Spleen (tissue), 7 donors: ENCODE measurements at regions not wholly inside any gene's neighbourhood (a gene's known extent, or its start where the extent isn't known, plus 50 kb on each side); places are given as distances from the start of the nearest gene placed in this dataset.

Experiments used
- CTCF ChIP-seq, 11 experiments: fragments of 200-600 bp in 7 of 11; fragments of 450-650 bp in 4 of 11; sonication (generic) in 4 of 11; IDR thresholded peaks in 8 of 11; conservative IDR thresholded peaks in 3 of 11; 1 replicate in 7 of 11; 2 replicates in 4 of 11; pipeline versions ENCODE4 v1.4.0 to v1.8.0; 2016 to 2021; ENCODE audit warnings: antibody characterized with exemption in 11 of 11, inconsistent platforms in 4 of 11, mild to moderate bottlenecking in 1 of 11
- POLR2A ChIP-seq, 3 donors: fragments of 450-650 bp; IDR thresholded peaks; one replicate each; pipeline ENCODE4 v1.5.1; 2017; ENCODE audit warnings: antibody characterized with exemption in 3 of 3, mild to moderate bottlenecking in 1 of 3
- donor health status: DM: no; HTN: no; CAD: no; lungs with moderate emphysema.
- donor health status: DM: no; HTN: no; CAD: no.
- donor health status: DM: no; HTN: no; CAD: no.

DNA sequence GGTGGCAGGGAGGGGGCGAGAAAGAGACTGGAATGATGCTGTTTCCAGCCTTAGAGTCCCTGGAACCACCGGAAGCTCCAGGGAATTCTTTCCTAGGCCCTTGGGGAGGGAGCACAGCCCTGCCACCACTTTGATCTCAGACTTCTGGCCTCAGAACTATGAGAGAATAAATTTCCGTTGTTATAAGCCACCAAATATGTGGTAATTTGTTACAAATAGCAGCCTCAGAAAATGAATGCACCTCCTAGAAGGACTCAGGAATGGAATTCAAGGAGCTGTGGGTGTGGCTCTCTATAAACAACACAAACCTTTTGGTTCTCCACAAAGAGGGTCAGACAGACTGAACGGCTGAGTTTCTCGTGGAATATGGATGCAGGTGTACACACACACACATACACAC is 144.5 kb downstream of the ACKR3 start:
- TF ChIP-seq POLR2A (IDR thresholded peaks at IDR 0.05) (no peak), CTCF (IDR thresholded peaks at IDR 0.05 in 8 of 11, conservative IDR thresholded peaks at IDR 0.05 in 3 of 11) (no peak)
